HG02852 (cell line): ENCODE measurements at regions not wholly inside any gene's neighbourhood (a gene's known extent, or its start where the extent isn't known, plus 50 kb on each side); places are given as distances from the start of the nearest gene placed in this dataset.

Source experiments
- ATAC-seq: cut with Tn5 transposase; IDR thresholded peaks from one replicate; pipeline ENCODE4 v1.9.1; 2021; ENCODE audit warnings: mild to moderate bottlenecking, moderate library complexity; ENCODE audit not compliant: unreplicated experiment

GRCh38 chr9:121550041-121550440, 50.4 kb upstream of the GGTA1 start:
- ATAC-seq, result no peak

DNA sequence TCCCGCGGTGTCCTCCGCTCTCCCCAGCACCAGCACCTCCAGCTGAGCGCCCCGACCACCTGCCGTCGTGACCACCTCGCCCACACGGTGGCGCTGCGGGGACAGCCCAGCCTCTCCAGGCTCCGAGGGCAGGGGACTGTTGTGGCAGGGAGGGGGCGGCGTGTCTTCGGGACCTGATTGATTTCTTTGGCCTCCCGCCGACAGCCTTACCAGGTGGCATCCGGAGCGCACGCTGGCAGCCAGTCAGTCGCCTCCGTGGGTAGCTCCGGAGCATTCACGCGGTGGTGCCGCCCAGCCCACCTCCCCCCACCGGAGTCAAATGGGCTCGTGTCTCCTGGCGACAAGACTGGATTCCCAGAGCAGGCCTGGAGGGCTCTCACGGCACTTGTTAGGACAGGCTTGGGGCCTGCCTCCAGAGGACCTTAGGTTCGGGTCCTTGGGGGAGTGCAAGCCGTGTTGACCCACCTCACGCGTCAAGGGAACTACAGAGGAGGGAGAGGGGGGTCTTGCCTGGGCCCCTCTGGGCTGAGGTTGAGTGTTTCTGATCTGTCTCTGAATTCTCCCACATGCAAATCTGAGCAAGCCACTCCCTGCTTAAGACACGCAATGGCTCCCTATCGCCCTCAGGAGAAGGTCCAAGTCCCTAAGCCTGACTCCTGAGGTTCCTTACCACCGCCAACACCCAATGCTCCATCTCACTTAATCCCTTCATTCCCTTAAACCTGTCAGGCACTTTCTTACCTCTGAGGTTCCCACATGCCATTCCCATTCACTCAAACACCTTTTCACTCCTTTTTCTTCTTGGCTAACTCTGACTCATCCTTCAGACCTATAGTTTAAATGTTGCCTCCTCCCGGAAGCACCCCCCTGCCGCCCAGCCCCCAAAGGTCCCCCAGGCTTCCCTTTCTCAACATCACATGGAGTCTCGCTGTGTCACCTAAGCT, 51.2 kb upstream of the GGTA1 start:
- peak; percentile 45 for ATAC-seq

GRCh38 chr9:121551985-121552753, 52.5 kb upstream of the GGTA1 start:
- ATAC-seq, result no peak

DNA sequence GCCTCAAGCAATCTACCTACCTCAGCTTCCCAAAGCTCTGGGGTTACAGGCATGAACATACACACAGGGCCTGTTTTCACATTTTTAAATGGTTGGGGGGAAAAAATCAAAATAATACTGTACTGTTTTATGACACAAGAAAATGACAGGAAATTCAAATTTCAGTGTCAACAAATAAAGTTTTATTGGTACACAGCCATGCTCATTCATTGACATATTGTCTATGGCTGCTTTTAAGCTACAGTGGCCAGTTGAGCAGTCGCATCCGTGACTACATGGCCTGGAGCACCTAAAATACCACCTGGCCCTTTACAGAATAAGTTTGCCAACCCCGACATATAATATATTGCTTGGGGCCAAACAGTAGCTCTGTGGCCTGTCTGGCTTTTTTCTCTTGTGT, 56.4 kb upstream of the GGTA1 start:
- no peak for ATAC-seq

- ATAC-seq, result no peak
Measured at GRCh38 chr9:121556580-121556979, 56.9 kb upstream of the GGTA1 start.

GRCh38 chr9:121557581-121558447, 58.2 kb upstream of the GGTA1 start:
- no peak for ATAC-seq

- ATAC-seq, result no peak
Measured at GRCh38 chr9:121558473-121558872, 58.8 kb upstream of the GGTA1 start.

- no peak for ATAC-seq
Measured at GRCh38 chr9:121559183-121559582, 59.5 kb upstream of the GGTA1 start.

- ATAC-seq, result no peak
Measured at GRCh38 chr9:121560921-121561320, 61.3 kb upstream of the GGTA1 start.

DNA sequence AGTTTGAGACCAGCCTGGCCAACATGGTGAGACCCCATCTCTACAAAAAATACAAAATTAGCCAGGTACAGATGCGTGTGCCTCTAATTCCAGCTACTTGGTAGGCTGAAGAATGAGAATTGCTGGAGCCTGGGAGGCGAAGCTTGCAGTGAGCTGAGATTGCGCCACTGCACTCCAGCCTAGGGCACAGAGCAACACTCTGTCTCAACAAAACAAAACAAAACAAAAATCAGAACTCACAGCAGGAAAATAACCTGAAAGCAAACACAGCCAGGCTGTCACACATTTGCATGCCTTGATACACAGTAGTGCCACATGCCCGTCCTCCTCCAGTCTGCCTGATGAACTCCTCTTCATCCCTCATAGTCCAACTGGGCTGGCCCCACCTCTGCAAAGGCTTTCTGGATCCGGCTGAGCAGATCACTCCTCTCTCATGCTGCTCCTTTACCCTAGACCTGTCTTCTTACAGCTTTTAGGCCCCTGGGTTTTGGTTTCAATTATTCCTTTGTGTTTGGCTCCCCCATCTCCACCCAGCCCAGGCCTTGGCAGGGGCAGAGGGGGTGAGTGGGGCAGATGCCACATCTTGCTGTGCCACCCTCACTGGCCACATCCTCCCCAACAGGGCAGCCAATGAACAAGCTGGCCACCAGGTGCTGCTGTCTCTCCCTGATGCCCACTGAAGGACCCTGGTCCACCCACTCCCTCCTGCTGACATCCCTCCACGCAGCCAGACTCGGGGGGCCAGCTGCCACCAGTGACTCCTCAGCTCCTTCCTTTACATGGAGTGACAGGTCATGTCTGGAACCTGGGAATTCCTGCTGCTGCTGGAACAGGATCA, 62.0 kb upstream of the GGTA1 start:
- no peak for ATAC-seq

DNA sequence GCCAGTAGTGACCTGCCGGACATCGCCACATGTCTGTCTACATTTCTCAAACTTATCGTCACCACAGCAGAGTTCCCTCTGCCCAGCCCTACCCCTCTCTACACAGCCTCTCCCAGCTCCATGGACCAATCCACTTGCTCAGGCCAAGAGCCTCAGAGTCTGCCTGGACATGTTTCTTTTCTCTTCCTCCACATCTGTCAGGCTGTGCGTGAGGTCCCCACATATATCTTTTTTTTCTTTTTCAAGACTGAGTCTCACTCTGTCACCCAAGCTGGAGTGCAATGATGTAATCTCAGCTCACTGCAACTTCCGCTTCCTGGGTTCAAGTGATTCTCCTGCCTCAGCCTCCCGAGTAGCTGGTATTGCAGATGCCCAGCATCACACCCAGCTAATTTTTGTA, 62.7 kb upstream of the GGTA1 start:
- ATAC-seq, result no peak

GRCh38 chr9:121563425-121563824, 63.8 kb upstream of the GGTA1 start:
- ATAC-seq, result no peak

- ATAC-seq, result no peak
Measured at GRCh38 chr9:121563881-121564460, 64.3 kb upstream of the GGTA1 start.

- ATAC-seq, result no peak
Measured at GRCh38 chr9:121564504-121565260, 65.0 kb upstream of the GGTA1 start.

GRCh38 chr9:121566481-121567465, 67.1 kb upstream of the GGTA1 start:
- no peak for ATAC-seq

GRCh38 chr9:121567500-121568342, 68.1 kb upstream of the GGTA1 start:
- no peak for ATAC-seq
